Loucy (cell line): ENCODE measurements at regions not wholly inside any gene's neighbourhood (a gene's known extent, or its start where the extent isn't known, plus 50 kb on each side); places are given as distances from the start of the nearest gene placed in this dataset.

Source experiments
- EZH2phosphoT487 ChIP-seq: fragments of 200-600 bp; IDR thresholded peaks from 2 replicates; pipeline ENCODE4 v1.6.1; 2018; ENCODE audit warnings: antibody characterized with exemption, mild to moderate bottlenecking, moderate library complexity, borderline replicate concordance
- TF ChIP-seq, protein P1 (sequence below): fragments of 200-600 bp; sonication (generic); conservative IDR thresholded peaks from 2 replicates; pipeline ENCODE4 v1.5.1; 2014; ENCODE audit warnings: mild to moderate bottlenecking, antibody characterized with exemption, low read length

DNA sequence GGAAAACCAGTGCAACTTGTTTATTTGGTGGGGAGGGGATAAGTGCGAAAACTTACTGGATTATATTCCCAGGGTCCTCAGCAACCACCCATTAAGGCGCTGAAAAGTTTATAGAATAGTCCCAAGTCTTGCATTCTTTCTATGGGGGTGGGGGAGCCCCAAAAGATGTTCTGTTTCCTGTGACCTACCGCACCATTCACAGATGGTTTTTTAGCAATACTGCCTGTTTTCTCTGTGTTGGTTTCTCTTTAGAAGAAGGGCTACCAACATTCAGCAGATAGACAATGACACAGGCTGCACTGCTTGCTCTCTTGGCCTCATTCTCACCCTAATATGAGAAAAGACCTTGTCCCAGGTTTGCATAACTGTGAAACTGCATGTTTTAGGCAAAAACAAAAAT is 86.5 kb downstream of the FAM76B start:
- TF ChIP-seq, protein P1, sequence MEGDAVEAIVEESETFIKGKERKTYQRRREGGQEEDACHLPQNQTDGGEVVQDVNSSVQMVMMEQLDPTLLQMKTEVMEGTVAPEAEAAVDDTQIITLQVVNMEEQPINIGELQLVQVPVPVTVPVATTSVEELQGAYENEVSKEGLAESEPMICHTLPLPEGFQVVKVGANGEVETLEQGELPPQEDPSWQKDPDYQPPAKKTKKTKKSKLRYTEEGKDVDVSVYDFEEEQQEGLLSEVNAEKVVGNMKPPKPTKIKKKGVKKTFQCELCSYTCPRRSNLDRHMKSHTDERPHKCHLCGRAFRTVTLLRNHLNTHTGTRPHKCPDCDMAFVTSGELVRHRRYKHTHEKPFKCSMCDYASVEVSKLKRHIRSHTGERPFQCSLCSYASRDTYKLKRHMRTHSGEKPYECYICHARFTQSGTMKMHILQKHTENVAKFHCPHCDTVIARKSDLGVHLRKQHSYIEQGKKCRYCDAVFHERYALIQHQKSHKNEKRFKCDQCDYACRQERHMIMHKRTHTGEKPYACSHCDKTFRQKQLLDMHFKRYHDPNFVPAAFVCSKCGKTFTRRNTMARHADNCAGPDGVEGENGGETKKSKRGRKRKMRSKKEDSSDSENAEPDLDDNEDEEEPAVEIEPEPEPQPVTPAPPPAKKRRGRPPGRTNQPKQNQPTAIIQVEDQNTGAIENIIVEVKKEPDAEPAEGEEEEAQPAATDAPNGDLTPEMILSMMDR: no peak
- no peak for TF ChIP-seq EZH2phosphoT487
